Liver (tissue), 3 donors: ENCODE measurements at regions not wholly inside any gene's neighbourhood (a gene's known extent, or its start where the extent isn't known, plus 50 kb on each side); places are given as distances from the start of the nearest gene placed in this dataset.

Experiments
- ATF3 ChIP-seq: IDR thresholded peaks from 2 replicates; pipeline ENCODE4 v1.6.1; 2016; ENCODE audit warnings: antibody characterized with exemption
- CTCF ChIP-seq: fragments of 150-350 bp; IDR thresholded peaks from 2 replicates; pipeline ENCODE4 v1.5.1; 2017; ENCODE audit warnings: improper control_type of control experiment, low read depth, low read length; ENCODE audit not compliant: missing input control
- EGR1 ChIP-seq, 2 donors: IDR thresholded peaks; 2 replicates each; pipeline ENCODE4 v1.6.1; 2016 to 2018; ENCODE audit warnings: antibody characterized with exemption in 2 of 2, low read depth in 2 of 2
- FOXA1 ChIP-seq: IDR thresholded peaks from 2 replicates; pipeline ENCODE4 v1.6.1; 2016; ENCODE audit warnings: antibody characterized with exemption
- HNF4A ChIP-seq, 2 donors: conservative IDR thresholded peaks; 2 replicates each; pipeline ENCODE4 v1.6.1; 2016; ENCODE audit warnings: antibody characterized with exemption in 2 of 2, mild to moderate bottlenecking in 2 of 2
- JUND ChIP-seq, 2 donors: IDR thresholded peaks; 2 replicates each; pipeline ENCODE4 v1.6.1; 2016; ENCODE audit warnings: antibody characterized with exemption in 2 of 2
- MAX ChIP-seq: IDR thresholded peaks from 2 replicates; pipeline ENCODE4 v1.6.1; 2016; ENCODE audit warnings: antibody characterized with exemption
- NR2F2 ChIP-seq: IDR thresholded peaks from 2 replicates; pipeline ENCODE4 v1.6.1; 2016; ENCODE audit warnings: antibody characterized with exemption
- RAD21 ChIP-seq, 2 donors: IDR thresholded peaks; 2 replicates each; pipeline ENCODE4 v1.6.1; 2016; ENCODE audit warnings: antibody characterized with exemption in 2 of 2, mild to moderate bottlenecking in 2 of 2
- REST ChIP-seq: IDR thresholded peaks from 2 replicates; pipeline ENCODE4 v1.6.1; 2016; ENCODE audit warnings: antibody characterized with exemption, mild to moderate bottlenecking
- SP1 ChIP-seq: IDR thresholded peaks from 2 replicates; pipeline ENCODE4 v1.6.1; 2018; ENCODE audit warnings: antibody characterized with exemption, mild to moderate bottlenecking
- TAF1 ChIP-seq: conservative IDR thresholded peaks from 2 replicates; pipeline ENCODE4 v1.6.1; 2016; ENCODE audit warnings: antibody characterized with exemption, mild to moderate bottlenecking
- YY1 ChIP-seq: IDR thresholded peaks from 2 replicates; pipeline ENCODE4 v1.6.1; 2016; ENCODE audit warnings: antibody characterized with exemption, mild to moderate bottlenecking
- ZBTB33 ChIP-seq: IDR thresholded peaks from 2 replicates; pipeline ENCODE4 v1.6.1; 2016; ENCODE audit warnings: antibody characterized with exemption
- donor health status: healthy.
- donor health status: healthy.

GRCh38 chr9:26470284-26470683 lies 422.3 kb downstream of the CAAP1 start:
- TF ChIP-seq CTCF (no peak), MAX (no peak), FOXA1 (no peak), TAF1 (no peak), YY1 (no peak), ATF3 (no peak), RAD21 (IDR thresholded peaks at IDR 0.05) (no peak), SP1 (no peak), HNF4A (conservative IDR thresholded peaks at IDR 0.05) (no peak), ZBTB33 (no peak), EGR1 (IDR thresholded peaks at IDR 0.05; ENCODE audit: low read depth in 2 of 2) (no peak), REST (no peak), NR2F2 (no peak), JUND (IDR thresholded peaks at IDR 0.05) (no peak)
